HEK293 (cell line): ENCODE measurements at regions not wholly inside any gene's neighbourhood (a gene's known extent, or its start where the extent isn't known, plus 50 kb on each side); places are given as distances from the start of the nearest gene placed in this dataset.

Source experiments
- CTCF ChIA-PET: fragments of 350-600 bp; formaldehyde crosslinking; extraction: SDS; loops from one replicate; lab custom pipeline; 2021; ENCODE audit warnings: antibody characterized with exemption; lab: Yijun Ruan, JAX
- POLR2A ChIA-PET: fragments of 300-600 bp; formaldehyde crosslinking; extraction: SDS; loops from one replicate; lab custom pipeline; 2020; ENCODE audit warnings: antibody characterized with exemption, inconsistent platforms; lab: Yijun Ruan, JAX
- H3K27ac ChIP-seq: fragments of 200-500 bp; sonication (Bioruptor generic); 2 replicates; pipeline ENCODE4 v1.5.1; 2014; ENCODE audit warnings: low read depth, low read length, control low read depth, inconsistent platforms; ENCODE audit errors: extremely low read depth
- H3K36me3 ChIP-seq, 2 experiments: fragments of 200-500 bp in 1 of 2; sonication (Bioruptor generic) in 1 of 2; 1 replicate in 1 of 2; 2 replicates in 1 of 2; pipeline ENCODE4 v1.5.1; 2014 to 2017; ENCODE audit warnings: inconsistent platforms in 2 of 2, low read length in 2 of 2; ENCODE audit not compliant: control insufficient read depth in 2 of 2, insufficient read depth in 1 of 2
- H3K4me1 ChIP-seq: fragments of 200-500 bp; sonication (Bioruptor generic); 2 replicates; pipeline ENCODE4 v1.5.1; 2014; ENCODE audit warnings: mild to moderate bottlenecking, low read length, inconsistent platforms; ENCODE audit not compliant: control insufficient read depth, insufficient read depth
- H3K4me3 ChIP-seq: 2 replicates; pipeline ENCODE4 v1.5.1; 2011; ENCODE audit warnings: low read depth, mild to moderate bottlenecking, control low read depth, low read length, moderate library complexity
- H3K9me3 ChIP-seq: fragments of 200-500 bp; sonication (Bioruptor generic); 2 replicates; pipeline ENCODE4 v1.5.1; 2014; ENCODE audit warnings: low read depth, low read length, inconsistent platforms; ENCODE audit not compliant: control insufficient read depth, insufficient read depth
- AEBP2 ChIP-seq: fragments of 450-650 bp; formaldehyde crosslinking; IDR thresholded peaks from 2 replicates; pipeline ENCODE4 v1.5.1; 2016; ENCODE audit warnings: missing biosample characterization, missing genetic modification characterization, borderline replicate concordance
- GLIS1 ChIP-seq: fragments of 450-650 bp; formaldehyde crosslinking; IDR thresholded peaks from 2 replicates; pipeline ENCODE4 v1.5.1; 2016; ENCODE audit warnings: missing biosample characterization, missing genetic modification characterization
- KLF7 ChIP-seq: fragments of 450-650 bp; formaldehyde crosslinking; IDR thresholded peaks from 2 replicates; pipeline ENCODE4 v1.5.1; 2016; ENCODE audit warnings: missing biosample characterization, missing genetic modification characterization, borderline replicate concordance
- REPIN1 ChIP-seq: fragments of 450-650 bp; formaldehyde crosslinking; IDR thresholded peaks from 2 replicates; pipeline ENCODE4 v1.5.1; 2017; ENCODE audit warnings: missing biosample characterization, missing genetic modification characterization, low read depth
- REST ChIP-seq: fragments of 450-650 bp; formaldehyde crosslinking; IDR thresholded peaks from 2 replicates; pipeline ENCODE4 v1.5.1; 2016; ENCODE audit warnings: missing biosample characterization, missing genetic modification characterization
- SP7 ChIP-seq: fragments of 450-650 bp; formaldehyde crosslinking; IDR thresholded peaks from 2 replicates; pipeline ENCODE4 v1.5.1; 2016; ENCODE audit warnings: missing biosample characterization, missing genetic modification characterization
- TSHZ1 ChIP-seq: fragments of 450-650 bp; formaldehyde crosslinking; IDR thresholded peaks from 2 replicates; pipeline ENCODE4 v1.5.1; 2016; ENCODE audit warnings: missing biosample characterization, missing genetic modification characterization, borderline replicate concordance
- ZNF112 ChIP-seq: fragments of 450-650 bp; formaldehyde crosslinking; IDR thresholded peaks from 2 replicates; pipeline ENCODE4 v1.5.0; 2017; ENCODE audit warnings: missing biosample characterization, missing genetic modification characterization
- ZNF362 ChIP-seq: fragments of 450-650 bp; formaldehyde crosslinking; IDR thresholded peaks from 2 replicates; pipeline ENCODE4 v1.5.1; 2016; ENCODE audit warnings: missing biosample characterization, missing genetic modification characterization
- ZNF416 ChIP-seq: fragments of 450-650 bp; formaldehyde crosslinking; IDR thresholded peaks from 2 replicates; pipeline ENCODE4 v1.5.1; 2016; ENCODE audit warnings: missing biosample characterization, missing genetic modification characterization
- ZNF423 ChIP-seq: fragments of 450-650 bp; formaldehyde crosslinking; IDR thresholded peaks from 2 replicates; pipeline ENCODE4 v1.5.1; 2016; ENCODE audit warnings: missing biosample characterization, missing genetic modification characterization
- ZNF449 ChIP-seq: fragments of 450-650 bp; formaldehyde crosslinking; IDR thresholded peaks from 2 replicates; pipeline ENCODE4 v1.5.1; 2017; ENCODE audit warnings: missing biosample characterization, mild to moderate bottlenecking, missing genetic modification characterization, moderate library complexity
- ZNF48 ChIP-seq: fragments of 450-650 bp; formaldehyde crosslinking; IDR thresholded peaks from 2 replicates; pipeline ENCODE4 v1.5.1; 2016; ENCODE audit warnings: missing biosample characterization, missing genetic modification characterization
- ZNF501 ChIP-seq: fragments of 450-650 bp; formaldehyde crosslinking; IDR thresholded peaks from 2 replicates; pipeline ENCODE4 v1.5.1; 2016; ENCODE audit warnings: missing biosample characterization, missing genetic modification characterization
- ZNF560 ChIP-seq: fragments of 450-650 bp; formaldehyde crosslinking; IDR thresholded peaks from 2 replicates; pipeline ENCODE4 v1.5.1; 2017; ENCODE audit warnings: missing biosample characterization, missing genetic modification characterization, borderline replicate concordance
- ZNF629 ChIP-seq: fragments of 450-650 bp; formaldehyde crosslinking; IDR thresholded peaks from 2 replicates; pipeline ENCODE4 v1.5.1; 2017; ENCODE audit warnings: missing biosample characterization, missing genetic modification characterization
- ZNF747 ChIP-seq: fragments of 450-650 bp; formaldehyde crosslinking; IDR thresholded peaks from 2 replicates; pipeline ENCODE4 v1.5.1; 2016; ENCODE audit warnings: missing biosample characterization, missing genetic modification characterization
- ZNF777 ChIP-seq: fragments of 450-650 bp; formaldehyde crosslinking; IDR thresholded peaks from 2 replicates; pipeline ENCODE4 v1.5.1; 2017; ENCODE audit warnings: missing biosample characterization, missing genetic modification characterization, borderline replicate concordance
- TF ChIP-seq, protein P1 (sequence below): fragments of 450-650 bp; formaldehyde crosslinking; IDR thresholded peaks from 2 replicates; pipeline ENCODE4 v1.5.1; 2017; ENCODE audit warnings: missing biosample characterization, missing genetic modification characterization
- TF ChIP-seq, protein P2 (sequence below): fragments of 450-650 bp; formaldehyde crosslinking; IDR thresholded peaks from 2 replicates; pipeline ENCODE4 v1.5.1; 2016; ENCODE audit warnings: missing biosample characterization, missing genetic modification characterization

- Histone ChIP-seq H3K27ac (no peak overlapping the region), H3K9me3 (no peaks in the 10 kb centered on the region), H3K4me3 (no peak overlapping the region), H3K4me1 (no peaks in the 10 kb centered on the region), H3K36me3 (no peaks in the 10 kb centered on the region)
- ChIA-PET CTCF (interaction anchor here (0.5 to 0.9 kb wide), 3 partner anchors 34 to 1119 kb away, joined by 3 read pairs; no protein-coding TSS in a partner anchor), POLR2A (no interaction called here)
- TF ChIP-seq GLIS1, result no peak
- no peak for TF ChIP-seq SP7 (tag by site-specific recombination)
- TF ChIP-seq ZNF629 (tag by site-specific recombination), result no peak
- TF ChIP-seq TSHZ1, result no peak
- no peak for TF ChIP-seq ZNF501 (tag by site-specific recombination)
- no peak for TF ChIP-seq ZNF362 (tag by site-specific recombination)
These were observed 852.5 kb downstream of the GALR1 start for GRCh38 chr18:78102135-78102534.

GRCh38 chr18:78105611-78106010 lies 856.0 kb downstream of the GALR1 start:
- Histone ChIP-seq H3K4me3 (no peak overlapping the region), H3K4me1 (no peaks in the 10 kb centered on the region), H3K27ac (no peak overlapping the region), H3K9me3 (no peaks in the 10 kb centered on the region), H3K36me3 (no peaks in the 10 kb centered on the region)
- CTCF ChIA-PET, result interaction anchor here (0.6 kb wide), 1 partner anchor 770 kb away, joined by 3 read pairs; no protein-coding TSS in a partner anchor
- POLR2A ChIA-PET, result no interaction called here
- TF ChIP-seq, protein P1, sequence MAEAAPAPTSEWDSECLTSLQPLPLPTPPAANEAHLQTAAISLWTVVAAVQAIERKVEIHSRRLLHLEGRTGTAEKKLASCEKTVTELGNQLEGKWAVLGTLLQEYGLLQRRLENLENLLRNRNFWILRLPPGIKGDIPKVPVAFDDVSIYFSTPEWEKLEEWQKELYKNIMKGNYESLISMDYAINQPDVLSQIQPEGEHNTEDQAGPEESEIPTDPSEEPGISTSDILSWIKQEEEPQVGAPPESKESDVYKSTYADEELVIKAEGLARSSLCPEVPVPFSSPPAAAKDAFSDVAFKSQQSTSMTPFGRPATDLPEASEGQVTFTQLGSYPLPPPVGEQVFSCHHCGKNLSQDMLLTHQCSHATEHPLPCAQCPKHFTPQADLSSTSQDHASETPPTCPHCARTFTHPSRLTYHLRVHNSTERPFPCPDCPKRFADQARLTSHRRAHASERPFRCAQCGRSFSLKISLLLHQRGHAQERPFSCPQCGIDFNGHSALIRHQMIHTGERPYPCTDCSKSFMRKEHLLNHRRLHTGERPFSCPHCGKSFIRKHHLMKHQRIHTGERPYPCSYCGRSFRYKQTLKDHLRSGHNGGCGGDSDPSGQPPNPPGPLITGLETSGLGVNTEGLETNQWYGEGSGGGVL (tag by site-specific recombination), result no peak
- TF ChIP-seq SP7 (tag by site-specific recombination) (no peak), ZNF416 (tag by site-specific recombination) (no peak), ZNF747 (no peak), REST (tag by site-specific recombination) (no peak), ZNF112 (no peak), REPIN1 (tag by site-specific recombination) (no peak), ZNF48 (tag by site-specific recombination) (no peak), KLF7 (tag by site-specific recombination) (no peak), ZNF449 (tag by site-specific recombination) (no peak), ZNF777 (tag by site-specific recombination) (no peak), AEBP2 (tag by site-specific recombination) (no peak), ZNF560 (tag by site-specific recombination) (no peak), ZNF423 (tag by site-specific recombination) (no peak)
- TF ChIP-seq, protein P2, sequence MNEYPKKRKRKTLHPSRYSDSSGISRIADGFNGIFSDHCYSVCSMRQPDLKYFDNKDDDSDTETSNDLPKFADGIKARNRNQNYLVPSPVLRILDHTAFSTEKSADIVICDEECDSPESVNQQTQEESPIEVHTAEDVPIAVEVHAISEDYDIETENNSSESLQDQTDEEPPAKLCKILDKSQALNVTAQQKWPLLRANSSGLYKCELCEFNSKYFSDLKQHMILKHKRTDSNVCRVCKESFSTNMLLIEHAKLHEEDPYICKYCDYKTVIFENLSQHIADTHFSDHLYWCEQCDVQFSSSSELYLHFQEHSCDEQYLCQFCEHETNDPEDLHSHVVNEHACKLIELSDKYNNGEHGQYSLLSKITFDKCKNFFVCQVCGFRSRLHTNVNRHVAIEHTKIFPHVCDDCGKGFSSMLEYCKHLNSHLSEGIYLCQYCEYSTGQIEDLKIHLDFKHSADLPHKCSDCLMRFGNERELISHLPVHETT (tag by site-specific recombination), result no peak
